Liver (tissue), 3 donors: ENCODE measurements at regions not wholly inside any gene's neighbourhood (a gene's known extent, or its start where the extent isn't known, plus 50 kb on each side); places are given as distances from the start of the nearest gene placed in this dataset.

Source experiments
- CTCF ChIP-seq: fragments of 150-350 bp; IDR thresholded peaks from 2 replicates; pipeline ENCODE4 v1.5.1; 2017; ENCODE audit warnings: improper control_type of control experiment, low read depth, low read length; ENCODE audit not compliant: missing input control
- MAX ChIP-seq: IDR thresholded peaks from 2 replicates; pipeline ENCODE4 v1.6.1; 2016; ENCODE audit warnings: antibody characterized with exemption
- REST ChIP-seq: IDR thresholded peaks from 2 replicates; pipeline ENCODE4 v1.6.1; 2016; ENCODE audit warnings: antibody characterized with exemption, mild to moderate bottlenecking
- RXRA ChIP-seq, 2 donors: IDR thresholded peaks; 2 replicates each; pipeline ENCODE4 v1.6.1; 2017 to 2018; ENCODE audit warnings: antibody characterized with exemption in 2 of 2, mild to moderate bottlenecking in 1 of 2
- SP1 ChIP-seq: IDR thresholded peaks from 2 replicates; pipeline ENCODE4 v1.6.1; 2018; ENCODE audit warnings: antibody characterized with exemption, mild to moderate bottlenecking
- YY1 ChIP-seq: IDR thresholded peaks from 2 replicates; pipeline ENCODE4 v1.6.1; 2016; ENCODE audit warnings: antibody characterized with exemption, mild to moderate bottlenecking
- ZBTB33 ChIP-seq: IDR thresholded peaks from 2 replicates; pipeline ENCODE4 v1.6.1; 2016; ENCODE audit warnings: antibody characterized with exemption
- donor health status: healthy.
- donor health status: healthy.

GRCh38 chr21:27265949-27266348 is 299.1 kb upstream of the ADAMTS5 start:
- TF ChIP-seq CTCF (no peak), ZBTB33 (no peak), YY1 (no peak), RXRA (IDR thresholded peaks at IDR 0.05) (no peak), SP1 (no peak), MAX (no peak), REST (no peak)
